Epithelial cell of proximal tubule (primary cell): ENCODE measurements at regions not wholly inside any gene's neighbourhood (a gene's known extent, or its start where the extent isn't known, plus 50 kb on each side); places are given as distances from the start of the nearest gene placed in this dataset.

ENCODE experiments used
- DNase-seq: peaks from one replicate; pipeline ENCODE4 v3.0.0-alpha.2; 2011; ENCODE audit warnings: low read depth
- H3K4me3 ChIP-seq: 2 replicates; pipeline ENCODE4 v1.5.1; 2011; ENCODE audit warnings: low read depth, mild to moderate bottlenecking, low read length
- CTCF ChIP-seq: conservative IDR thresholded peaks from 2 replicates; pipeline ENCODE4 v1.5.1; 2012; ENCODE audit warnings: low read depth, mild to moderate bottlenecking, low read length

- no peak for TF ChIP-seq CTCF
- no peak for DNase-seq
- no peak overlapping the region for H3K4me3 ChIP-seq
Measured at GRCh38 chr5:82785882-82786509, 291.2 kb downstream of the TMEM167A start.

- H3K4me3 ChIP-seq = no peak overlapping the region
- DNase-seq = no peak
- TF ChIP-seq CTCF = no peak
Measured at GRCh38 chr5:82785456-82785855, 291.7 kb downstream of the TMEM167A start.

GRCh38 chr5:82784521-82784920, 292.7 kb downstream of the TMEM167A start:
- TF ChIP-seq CTCF = no peak
- DNase-seq = no peak

GRCh38 chr5:82777106-82777505, 300.1 kb downstream of the TMEM167A start:
- no peak overlapping the region for H3K4me3 ChIP-seq
- DNase-seq = no peak
- TF ChIP-seq CTCF = no peak

More at GRCh38 chr5:82784521-82784920, 292.7 kb downstream of the TMEM167A start:
- H3K4me3 ChIP-seq = no peak overlapping the region

GRCh38 chr5:82772281-82772680, 304.9 kb downstream of the TMEM167A start:
- H3K4me3 ChIP-seq = no peak overlapping the region
- no peak for DNase-seq
- TF ChIP-seq CTCF = no peak

GRCh38 chr5:82766206-82766605, 311.0 kb downstream of the TMEM167A start:
- no peak for DNase-seq
- TF ChIP-seq CTCF = no peak
- H3K4me3 ChIP-seq = no peak overlapping the region

GRCh38 chr5:82765765-82766164, 311.4 kb downstream of the TMEM167A start:
- no peak overlapping the region for H3K4me3 ChIP-seq
- DNase-seq = no peak
- no peak for TF ChIP-seq CTCF
